ENCODE measurements at regions not wholly inside any gene's neighbourhood (a gene's known extent, or its start where the extent isn't known, plus 50 kb on each side); places are given as distances from the start of the nearest gene placed in this dataset.
"Not testable (repeated sequence)": the region's sequence is repeated elsewhere in the genome, so short reads cannot be mapped to it uniquely, and the experiment has no call there.

DNA sequence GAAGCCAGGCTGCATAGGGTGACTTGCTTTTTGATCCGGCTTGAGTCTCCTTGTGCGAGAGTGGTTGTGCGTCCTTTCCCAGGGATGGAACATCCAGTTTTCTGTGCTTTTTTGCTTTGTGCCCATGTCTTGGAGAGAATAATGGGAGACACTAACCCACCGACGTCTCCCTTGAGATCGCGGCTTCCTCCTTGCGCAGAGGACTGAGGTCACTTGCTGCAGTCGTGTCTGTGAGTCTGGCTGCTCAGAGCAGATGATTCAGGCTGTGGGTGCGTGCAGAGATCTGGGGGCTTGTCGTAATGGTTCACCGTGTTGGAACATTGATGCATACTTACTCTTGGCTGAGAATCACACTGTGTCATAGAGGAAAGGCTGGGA is 164.5 kb upstream of the CACNA1E start:
- Histone ChIP-seq H3K27me3 (ENCODE audit: insufficient read depth, low read length, poor library complexity, severe bottlenecking) (no peaks in the 10 kb centered on the region), H2AFZ (ENCODE audit: low read length) (no peak overlapping the region), H3K9me2 (replicated peaks; ENCODE audit: low read depth, low read length) (no peaks in the 10 kb centered on the region), H3K36me3 (ENCODE audit: insufficient read depth, low read length) (no peaks in the 10 kb centered on the region), H4K20me1 (ENCODE audit: insufficient read depth, low read length, poor library complexity, severe bottlenecking) (no peaks in the 10 kb centered on the region), H3K9me3 (ENCODE audit: insufficient read depth, low read depth, low read length) (no peaks in the 10 kb centered on the region), H3K4me1 (ENCODE audit: insufficient read depth, low read length, poor library complexity, severe bottlenecking) (no peaks in the 10 kb centered on the region), H3K79me2 (ENCODE audit: insufficient read depth, low read length) (no peaks in the 10 kb centered on the region), H3F3A (ENCODE audit: low read depth) (no peaks in the 10 kb centered on the region), H3K4me3 (ENCODE audit: low read length, poor library complexity, severe bottlenecking) (no peak overlapping the region), H3K4me2 (ENCODE audit: low read depth, low read length, poor library complexity, severe bottlenecking) (no peak overlapping the region), H3K9ac (ENCODE audit: low read depth, low read length, poor library complexity, severe bottlenecking) (no peak overlapping the region)
- no peak for TF ChIP-seq EZH2phosphoT487 (IDR thresholded peaks at IDR 0.05; ENCODE audit: borderline replicate concordance)
- TF ChIP-seq, protein P1, sequence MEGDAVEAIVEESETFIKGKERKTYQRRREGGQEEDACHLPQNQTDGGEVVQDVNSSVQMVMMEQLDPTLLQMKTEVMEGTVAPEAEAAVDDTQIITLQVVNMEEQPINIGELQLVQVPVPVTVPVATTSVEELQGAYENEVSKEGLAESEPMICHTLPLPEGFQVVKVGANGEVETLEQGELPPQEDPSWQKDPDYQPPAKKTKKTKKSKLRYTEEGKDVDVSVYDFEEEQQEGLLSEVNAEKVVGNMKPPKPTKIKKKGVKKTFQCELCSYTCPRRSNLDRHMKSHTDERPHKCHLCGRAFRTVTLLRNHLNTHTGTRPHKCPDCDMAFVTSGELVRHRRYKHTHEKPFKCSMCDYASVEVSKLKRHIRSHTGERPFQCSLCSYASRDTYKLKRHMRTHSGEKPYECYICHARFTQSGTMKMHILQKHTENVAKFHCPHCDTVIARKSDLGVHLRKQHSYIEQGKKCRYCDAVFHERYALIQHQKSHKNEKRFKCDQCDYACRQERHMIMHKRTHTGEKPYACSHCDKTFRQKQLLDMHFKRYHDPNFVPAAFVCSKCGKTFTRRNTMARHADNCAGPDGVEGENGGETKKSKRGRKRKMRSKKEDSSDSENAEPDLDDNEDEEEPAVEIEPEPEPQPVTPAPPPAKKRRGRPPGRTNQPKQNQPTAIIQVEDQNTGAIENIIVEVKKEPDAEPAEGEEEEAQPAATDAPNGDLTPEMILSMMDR (conservative IDR thresholded peaks at IDR 0.05; ENCODE audit: low read length), result no peak

DNA sequence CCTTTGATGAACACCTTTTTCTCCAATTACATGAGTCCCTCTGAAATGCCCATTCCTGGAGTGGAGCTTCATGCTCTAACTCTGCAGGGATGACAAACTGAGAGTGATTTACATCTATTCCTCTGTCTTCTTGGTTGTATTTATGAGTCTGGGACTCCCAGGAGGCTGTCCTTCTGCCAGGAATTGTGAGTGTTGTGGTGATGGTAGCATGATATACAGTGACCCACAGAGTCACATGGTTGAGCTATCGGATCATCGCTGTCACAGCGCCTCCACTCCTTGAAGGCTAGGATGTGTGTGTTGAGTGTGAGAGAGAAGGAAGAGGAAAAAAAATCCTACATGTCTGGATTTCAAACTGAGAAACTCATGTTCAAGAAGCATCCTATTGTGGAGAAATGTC is 163.4 kb upstream of the CACNA1E start:
- Histone ChIP-seq H3K36me3 (ENCODE audit: insufficient read depth, low read length) (no peaks in the 10 kb centered on the region), H2AFZ (ENCODE audit: low read length) (no peak overlapping the region), H3K4me2 (ENCODE audit: low read depth, low read length, poor library complexity, severe bottlenecking) (no peak overlapping the region), H4K20me1 (ENCODE audit: insufficient read depth, low read length, poor library complexity, severe bottlenecking) (no peaks in the 10 kb centered on the region), H3K9me3 (ENCODE audit: insufficient read depth, low read depth, low read length) (no peaks in the 10 kb centered on the region), H3F3A (ENCODE audit: low read depth) (no peaks in the 10 kb centered on the region), H3K4me1 (ENCODE audit: insufficient read depth, low read length, poor library complexity, severe bottlenecking) (no peaks in the 10 kb centered on the region), H3K9ac (ENCODE audit: low read depth, low read length, poor library complexity, severe bottlenecking) (no peak overlapping the region), H3K9me2 (replicated peaks; ENCODE audit: low read depth, low read length) (no peaks in the 10 kb centered on the region), H3K27me3 (ENCODE audit: insufficient read depth, low read length, poor library complexity, severe bottlenecking) (no peaks in the 10 kb centered on the region), H3K79me2 (ENCODE audit: insufficient read depth, low read length) (no peaks in the 10 kb centered on the region), H3K4me3 (ENCODE audit: low read length, poor library complexity, severe bottlenecking) (no peak overlapping the region)
- TF ChIP-seq, protein P1 (conservative IDR thresholded peaks at IDR 0.05; ENCODE audit: low read length), result no peak
- TF ChIP-seq EZH2phosphoT487 (IDR thresholded peaks at IDR 0.05; ENCODE audit: borderline replicate concordance), result no peak

DNA sequence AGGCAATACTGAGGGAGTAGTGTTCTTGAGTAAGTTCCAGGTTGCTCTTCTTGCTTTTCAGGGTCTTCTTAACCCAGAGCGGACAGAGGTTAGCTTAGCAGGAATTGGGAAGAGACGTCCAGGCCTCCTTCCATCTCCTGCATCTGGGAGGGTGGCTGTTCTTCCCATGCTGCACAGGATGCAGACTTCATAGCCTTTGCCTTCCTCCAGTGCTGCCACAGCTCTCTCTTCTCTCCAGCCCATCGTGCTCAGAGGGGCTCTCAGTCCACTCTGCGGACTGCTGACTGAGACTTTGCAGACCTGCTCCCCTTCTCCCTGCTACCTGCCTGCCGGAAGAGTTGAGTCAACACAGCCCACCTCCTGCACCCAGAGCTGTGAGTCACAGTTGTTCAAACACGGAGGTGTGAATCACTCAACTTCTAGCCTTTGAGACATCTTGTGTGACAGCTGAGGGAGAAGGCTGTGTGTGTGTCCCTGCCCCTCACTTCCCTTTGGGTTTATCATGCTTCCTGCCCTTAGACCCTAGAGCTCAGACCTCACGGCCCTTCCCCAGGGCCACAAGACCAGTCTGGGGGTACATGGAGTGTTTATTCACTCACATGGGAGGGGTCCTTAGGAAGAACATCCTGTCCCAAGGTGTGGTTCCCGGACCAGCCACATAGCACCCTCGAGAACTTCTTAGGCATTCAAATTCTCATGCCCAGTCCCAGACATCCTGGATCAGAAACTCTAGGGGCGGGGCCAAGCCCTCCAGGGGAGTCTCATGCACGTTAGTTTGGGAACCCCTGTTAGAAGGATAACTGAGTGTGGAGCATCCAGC is 158.3 kb upstream of the CACNA1E start:
- H3K9ac ChIP-seq (ENCODE audit: low read depth, low read length, poor library complexity, severe bottlenecking), result no peak overlapping the region
- no peaks in the 10 kb centered on the region for H4K20me1 ChIP-seq (ENCODE audit: insufficient read depth, low read length, poor library complexity, severe bottlenecking)
- H3K9me3 ChIP-seq (ENCODE audit: insufficient read depth, low read depth, low read length), result no peaks in the 10 kb centered on the region
- no peaks in the 10 kb centered on the region for H3F3A ChIP-seq (ENCODE audit: low read depth)
- TF ChIP-seq EZH2phosphoT487 (IDR thresholded peaks at IDR 0.05; ENCODE audit: borderline replicate concordance), result no peak
- TF ChIP-seq, protein P1 (conservative IDR thresholded peaks at IDR 0.05; ENCODE audit: low read length), result no peak
- no peak overlapping the region for H3K4me2 ChIP-seq (ENCODE audit: low read depth, low read length, poor library complexity, severe bottlenecking)
- no peak overlapping the region for H2AFZ ChIP-seq (ENCODE audit: low read length)
- H3K9me2 ChIP-seq (replicated peaks; ENCODE audit: low read depth, low read length), result no peaks in the 10 kb centered on the region
- no peak overlapping the region for H3K4me3 ChIP-seq (ENCODE audit: low read length, poor library complexity, severe bottlenecking)
- no peaks in the 10 kb centered on the region for H3K36me3 ChIP-seq (ENCODE audit: insufficient read depth, low read length)
- H3K79me2 ChIP-seq (ENCODE audit: insufficient read depth, low read length), result no peaks in the 10 kb centered on the region
- H3K27me3 ChIP-seq (ENCODE audit: insufficient read depth, low read length, poor library complexity, severe bottlenecking), result no peaks in the 10 kb centered on the region
- no peaks in the 10 kb centered on the region for H3K4me1 ChIP-seq (ENCODE audit: insufficient read depth, low read length, poor library complexity, severe bottlenecking)

DNA sequence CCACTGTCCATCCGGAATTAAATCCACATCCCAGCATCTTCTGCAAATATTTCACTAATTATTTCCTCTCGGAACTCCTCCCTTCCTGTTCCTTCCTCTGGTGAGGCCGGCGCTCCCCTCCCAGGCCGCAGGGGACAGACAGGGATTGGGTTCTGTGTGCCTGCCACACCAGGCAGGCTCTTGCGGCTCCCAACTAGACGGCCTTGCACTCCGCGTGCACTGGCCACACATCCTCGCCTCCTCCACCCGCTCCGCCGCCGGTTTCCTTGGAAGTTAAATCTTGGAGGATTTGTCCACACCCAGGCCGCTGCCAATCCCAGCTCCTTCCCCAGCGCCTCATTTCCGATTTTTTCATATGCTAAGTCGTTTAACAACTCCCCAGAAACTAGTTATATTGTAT is 157.6 kb upstream of the CACNA1E start:
- H3K36me3 ChIP-seq (ENCODE audit: insufficient read depth, low read length); H3K4me2 ChIP-seq (ENCODE audit: low read depth, low read length, poor library complexity, severe bottlenecking); H3F3A ChIP-seq (ENCODE audit: low read depth); H3K9ac ChIP-seq (ENCODE audit: low read depth, low read length, poor library complexity, severe bottlenecking); H2AFZ ChIP-seq (ENCODE audit: low read length); H3K4me1 ChIP-seq (ENCODE audit: insufficient read depth, low read length, poor library complexity, severe bottlenecking); H3K9me2 ChIP-seq (replicated peaks; ENCODE audit: low read depth, low read length); H4K20me1 ChIP-seq (ENCODE audit: insufficient read depth, low read length, poor library complexity, severe bottlenecking); H3K9me3 ChIP-seq (ENCODE audit: insufficient read depth, low read depth, low read length); H3K27me3 ChIP-seq (ENCODE audit: insufficient read depth, low read length, poor library complexity, severe bottlenecking); H3K79me2 ChIP-seq (ENCODE audit: insufficient read depth, low read length); H3K4me3 ChIP-seq (ENCODE audit: low read length, poor library complexity, severe bottlenecking): not testable (repeated sequence)

Data from Loucy (cell line).